ENCODE measurements at regions not wholly inside any gene's neighbourhood (a gene's known extent, or its start where the extent isn't known, plus 50 kb on each side); places are given as distances from the start of the nearest gene placed in this dataset.

DNA sequence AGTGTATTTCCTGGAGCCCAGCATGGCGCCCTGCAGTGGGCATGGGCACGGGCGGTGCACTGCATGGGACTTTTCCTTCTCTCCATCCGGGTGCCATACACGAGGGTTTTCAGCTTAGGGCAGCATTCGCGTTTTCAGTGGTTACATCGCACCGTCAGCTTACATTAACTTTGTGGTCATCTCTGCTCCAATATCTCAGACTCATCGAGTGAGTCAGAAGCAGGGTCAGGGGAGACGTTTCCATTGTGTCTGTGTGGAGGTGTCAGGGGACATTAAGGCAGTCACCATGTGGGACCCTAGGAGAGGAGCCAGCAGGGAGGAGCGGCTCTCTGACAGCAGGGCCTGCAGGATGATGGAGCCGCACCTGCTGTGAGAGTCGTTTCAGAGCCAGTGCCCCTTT is 541.0 kb downstream of the FGF9 start:
- no peak for DNase-seq (ENCODE audit: extremely low read depth, low read depth, low spot score)

DNA sequence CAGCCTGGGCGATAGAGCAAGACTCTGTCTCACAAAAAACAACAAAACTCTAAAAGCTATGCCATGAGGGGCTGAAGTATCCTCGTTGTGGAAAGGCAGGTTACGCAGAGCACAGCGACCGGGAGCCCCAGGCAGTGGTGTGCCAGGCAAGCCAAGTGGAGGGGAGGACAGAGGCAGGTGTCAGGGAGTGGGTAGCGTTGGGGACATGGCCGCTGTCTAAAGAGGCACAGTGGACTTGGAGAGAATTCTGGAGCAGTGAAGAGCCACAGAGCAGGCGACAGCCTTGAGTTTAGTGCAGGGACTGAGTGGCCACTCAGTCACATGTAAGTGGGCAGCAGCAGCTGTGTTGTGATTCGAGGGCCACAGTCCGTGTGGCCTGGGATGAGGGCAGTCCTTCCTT is 541.7 kb downstream of the FGF9 start:
- no peak for DNase-seq (ENCODE audit: extremely low read depth, low read depth, low spot score)

DNA sequence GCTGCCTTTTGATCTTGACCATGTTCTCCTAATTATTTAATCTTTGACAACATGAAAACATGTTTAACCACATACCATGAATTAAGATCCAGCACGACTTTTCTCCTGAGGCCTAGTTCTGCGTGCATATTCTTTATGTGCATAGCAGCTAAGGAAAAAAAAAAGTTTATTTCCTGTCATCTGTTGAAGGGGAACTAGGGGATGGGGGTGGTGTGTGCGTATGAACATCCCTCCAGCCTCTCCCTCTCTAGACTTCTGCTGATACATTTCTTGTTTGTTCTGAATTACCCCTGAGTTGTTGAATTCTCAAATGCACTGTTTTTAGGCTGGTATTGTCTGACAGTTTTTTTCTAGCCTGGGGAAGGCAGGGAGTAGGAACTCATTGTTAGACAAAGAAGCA is 543.3 kb downstream of the FGF9 start:
- no peak for DNase-seq (ENCODE audit: extremely low read depth, low read depth, low spot score)

DNA sequence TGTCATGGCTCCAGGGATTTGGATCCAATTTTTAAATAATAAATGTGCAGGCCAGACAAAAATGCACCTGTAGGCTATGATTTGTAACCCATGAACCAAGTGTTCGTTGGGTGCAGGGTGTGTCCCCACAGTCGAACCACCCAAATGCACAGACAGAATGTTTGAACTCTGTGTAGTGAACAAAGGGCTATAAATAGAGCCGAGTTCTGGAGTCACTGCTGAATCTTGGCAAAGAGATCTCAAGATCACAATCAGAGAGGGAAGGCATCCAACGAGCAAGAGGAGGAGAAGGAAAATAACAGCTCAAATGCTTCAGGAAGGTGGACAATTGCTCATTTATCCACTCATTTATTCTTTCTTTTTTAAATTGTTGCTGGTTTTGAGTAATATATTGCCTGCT is 547.9 kb downstream of the FGF9 start:
- no peak for DNase-seq (ENCODE audit: extremely low read depth, low read depth, low spot score)

DNA sequence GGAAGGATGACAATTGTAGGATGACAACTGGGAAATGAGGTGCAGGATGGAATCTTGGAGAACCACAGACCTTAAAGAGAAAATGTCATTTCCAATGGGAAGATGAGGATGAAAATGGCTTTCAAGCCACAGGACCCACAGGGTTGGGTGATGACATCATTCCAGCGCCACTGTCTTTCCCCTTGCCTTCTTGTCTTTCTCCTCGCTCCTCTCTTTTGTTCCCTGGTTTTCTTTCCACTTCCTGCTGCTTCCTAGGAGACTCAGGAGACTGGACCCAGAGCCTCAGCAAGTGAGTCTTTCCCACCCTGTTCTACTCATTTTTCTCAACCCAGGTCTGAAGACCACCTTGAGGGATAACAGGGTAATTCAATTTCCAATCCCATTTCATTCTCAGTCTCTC is 548.8 kb downstream of the FGF9 start:
- DNase-seq (ENCODE audit: extremely low read depth, low read depth, low spot score), result no peak

DNA sequence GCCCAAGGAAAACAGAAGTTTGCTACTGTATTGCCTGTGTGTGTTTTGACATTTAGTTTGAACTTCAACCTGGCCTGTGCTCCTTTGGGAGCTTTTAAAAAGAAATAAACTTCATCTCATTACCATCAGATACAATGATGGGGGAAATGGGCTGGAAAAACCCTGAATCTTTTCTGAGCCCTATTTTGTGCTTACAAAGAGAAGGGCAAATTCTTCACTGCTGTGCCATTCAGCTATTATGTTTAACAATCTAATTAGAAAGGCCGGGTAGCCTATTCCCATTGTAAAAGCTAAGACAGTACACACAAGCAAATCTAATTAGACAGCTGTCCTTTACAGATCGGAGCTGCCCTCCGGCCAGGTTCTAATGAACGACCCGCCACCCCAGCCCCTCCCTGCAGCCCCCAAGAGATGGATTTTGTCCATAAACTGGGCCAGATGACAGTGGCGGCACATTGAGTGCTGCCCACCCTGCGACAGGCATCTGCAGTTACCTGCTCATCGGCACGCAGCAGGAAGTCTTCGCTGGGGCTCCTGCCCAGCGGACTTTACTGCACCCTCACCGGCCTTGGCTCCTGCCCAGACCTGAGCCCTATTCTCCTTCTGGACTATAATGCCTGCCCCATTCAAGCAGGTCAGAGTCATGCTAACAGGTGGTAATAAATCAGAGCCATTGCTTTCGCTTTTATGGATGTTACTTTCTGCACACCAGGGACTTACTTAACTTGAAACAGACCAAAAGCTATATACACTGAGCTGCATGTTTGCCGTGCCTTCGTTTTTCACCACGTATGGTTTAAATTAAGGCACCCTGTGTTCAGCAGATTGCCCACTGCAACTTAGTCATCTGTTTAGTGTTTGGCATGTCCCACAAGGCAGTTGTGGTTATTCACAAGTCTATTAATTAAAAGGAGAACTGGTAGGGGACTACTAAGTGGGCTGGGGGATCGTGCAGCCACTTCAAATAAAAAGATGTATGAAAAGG is 549.6 kb downstream of the FGF9 start:
- no peak for DNase-seq (ENCODE audit: extremely low read depth, low read depth, low spot score)

DNA sequence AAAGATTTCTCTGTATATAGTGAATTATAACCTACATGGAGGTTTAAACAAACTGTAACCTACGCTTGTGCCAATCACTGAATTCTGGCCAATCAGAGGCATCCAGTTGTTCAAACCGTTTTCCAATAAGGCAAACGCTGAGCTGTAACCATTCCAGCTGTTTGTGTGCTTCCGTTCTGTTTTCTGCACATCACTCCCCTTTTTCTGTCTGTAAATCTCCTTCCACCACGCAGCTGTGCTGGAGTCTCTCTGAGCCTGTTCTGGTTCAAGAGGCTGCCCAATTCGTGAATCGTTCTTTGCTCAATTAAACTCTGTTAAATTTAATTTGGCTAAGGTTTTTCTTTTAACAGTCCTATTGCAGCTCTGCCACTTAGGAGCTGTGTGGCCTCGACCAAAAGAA is 552.5 kb downstream of the FGF9 start:
- no peak for DNase-seq (ENCODE audit: extremely low read depth, low read depth, low spot score)

DNA sequence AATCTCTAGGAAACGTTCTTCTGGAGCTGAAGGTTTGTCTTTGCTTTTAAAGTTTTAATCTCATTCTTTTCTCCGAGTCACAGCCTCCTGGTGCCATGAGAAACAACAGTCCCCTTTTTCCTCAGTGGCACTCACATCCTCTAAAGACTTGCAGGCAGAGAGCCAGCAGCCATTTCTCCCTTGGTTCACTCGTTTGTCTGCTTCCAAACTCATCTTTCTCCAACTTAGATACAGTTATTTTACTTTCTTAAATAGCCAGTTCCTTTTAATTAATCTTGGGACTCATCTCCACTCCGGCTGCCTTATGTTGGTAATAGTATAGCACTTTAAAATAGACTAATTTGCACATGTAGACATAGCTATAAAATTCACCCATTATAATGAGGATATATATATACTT is 555.2 kb downstream of the FGF9 start:
- DNase-seq (ENCODE audit: extremely low read depth, low read depth, low spot score), result no peak

DNA sequence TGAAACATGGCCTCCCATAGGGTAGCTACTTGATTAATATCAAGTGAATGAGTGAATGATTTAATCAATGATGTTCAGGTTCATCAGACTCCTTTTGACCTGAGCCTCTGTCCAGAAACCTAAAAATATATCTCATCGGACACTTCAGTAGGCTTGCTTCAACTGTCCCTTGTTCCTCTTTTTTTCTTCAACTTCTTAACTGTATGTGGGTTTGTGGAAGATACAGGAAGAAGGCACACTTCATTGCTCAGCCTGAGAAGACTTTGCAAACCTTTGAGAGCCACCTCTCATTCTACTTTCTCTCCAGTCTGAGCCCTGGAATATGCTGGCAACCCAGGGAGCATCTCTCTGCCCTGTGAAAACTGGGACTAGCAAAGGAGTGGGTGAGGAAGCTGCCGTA is 557.0 kb downstream of the FGF9 start:
- DNase-seq (ENCODE audit: extremely low read depth, low read depth, low spot score), result no peak

DNA sequence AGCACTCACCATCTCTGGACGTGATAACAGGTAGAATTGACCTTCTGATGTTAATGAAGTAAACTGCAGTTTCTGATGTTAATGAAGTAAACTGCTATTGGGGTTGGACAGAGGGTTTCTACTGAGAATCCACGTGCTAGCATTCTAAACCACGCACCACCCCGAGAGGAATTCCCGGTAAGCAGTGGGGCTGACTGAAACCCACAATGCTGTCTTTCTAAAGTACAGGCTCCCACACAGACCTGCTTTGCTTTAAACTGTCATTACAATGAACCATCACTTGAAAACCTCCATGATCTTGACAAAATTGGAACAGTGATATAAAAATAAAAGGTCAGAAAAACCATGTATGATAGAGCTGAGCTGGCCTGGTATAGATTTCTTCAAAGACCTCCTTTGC is 559.0 kb downstream of the FGF9 start:
- no peak for DNase-seq (ENCODE audit: extremely low read depth, low read depth, low spot score)

DNA sequence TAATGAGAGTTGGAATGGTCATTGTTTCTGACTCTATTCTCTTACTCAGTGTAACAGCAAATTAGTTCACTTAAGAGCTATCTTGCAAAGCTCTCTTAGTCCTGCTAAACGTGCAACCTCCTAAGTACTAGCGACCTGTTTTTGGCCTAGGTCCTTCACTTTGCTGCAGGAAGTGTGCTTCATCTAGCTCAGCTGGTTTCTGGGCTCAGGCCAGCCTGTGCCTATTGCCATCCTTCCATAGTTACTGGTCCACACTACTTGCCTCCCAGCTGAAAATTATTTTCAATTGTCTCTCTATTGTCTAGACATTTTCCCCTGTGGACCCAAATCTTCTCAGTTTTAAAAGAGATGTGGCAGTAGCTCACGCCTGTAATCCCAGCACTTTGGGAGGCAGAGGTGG is 561.3 kb downstream of the FGF9 start:
- DNase-seq (ENCODE audit: extremely low read depth, low read depth, low spot score), result no peak

DNA sequence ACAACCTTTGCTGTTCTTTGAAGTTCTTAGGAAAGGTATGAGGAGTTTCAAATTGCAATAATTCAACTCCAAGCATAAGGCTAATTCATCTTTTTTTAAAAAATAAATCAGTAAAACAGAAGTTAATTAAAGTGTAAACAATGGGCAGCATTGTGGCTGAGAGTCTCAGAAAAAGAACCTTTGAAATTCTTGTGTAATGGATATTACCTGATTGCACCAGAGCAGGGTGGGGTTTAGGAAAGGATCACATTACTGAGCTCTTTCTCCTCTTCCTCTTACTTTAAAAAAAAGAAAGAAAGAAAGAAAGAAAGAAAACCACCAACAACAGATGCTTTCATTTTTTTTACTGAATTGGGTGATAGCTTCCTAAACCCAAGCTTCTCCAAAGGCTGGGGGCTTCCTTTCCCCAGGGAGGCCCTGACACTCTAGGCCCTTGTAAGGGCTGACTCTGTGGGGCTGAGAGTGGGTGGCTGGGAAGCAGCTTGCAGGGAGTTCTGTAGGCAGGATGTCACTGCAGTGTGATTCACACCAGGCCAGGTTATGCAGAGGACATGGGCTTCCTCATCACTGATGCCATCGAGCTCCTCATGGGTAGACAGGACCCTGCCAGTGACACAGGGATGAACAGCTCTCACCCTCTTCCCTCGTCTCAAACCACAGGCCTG is 564.5 kb downstream of the FGF9 start:
- no peak for DNase-seq (ENCODE audit: extremely low read depth, low read depth, low spot score)

DNA sequence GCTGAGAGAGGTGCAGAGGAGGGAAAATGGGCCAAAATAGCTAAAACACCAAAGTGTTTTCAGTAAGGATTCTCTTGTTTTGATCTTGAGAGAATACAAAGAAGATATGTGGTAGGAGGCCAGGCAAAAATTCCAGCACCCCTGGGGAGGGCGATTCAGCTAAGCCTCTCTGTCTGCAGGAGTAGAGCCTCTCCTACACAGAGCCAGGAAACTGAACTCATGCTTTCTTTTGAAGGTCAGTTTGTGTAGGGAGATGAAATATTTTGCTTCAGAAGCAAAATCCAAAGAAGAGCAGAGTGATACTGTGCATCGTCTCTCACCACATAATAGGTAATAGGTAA is 565.0 kb downstream of the FGF9 start:
- DNase-seq (ENCODE audit: extremely low read depth, low read depth, low spot score), result no peak

DNA sequence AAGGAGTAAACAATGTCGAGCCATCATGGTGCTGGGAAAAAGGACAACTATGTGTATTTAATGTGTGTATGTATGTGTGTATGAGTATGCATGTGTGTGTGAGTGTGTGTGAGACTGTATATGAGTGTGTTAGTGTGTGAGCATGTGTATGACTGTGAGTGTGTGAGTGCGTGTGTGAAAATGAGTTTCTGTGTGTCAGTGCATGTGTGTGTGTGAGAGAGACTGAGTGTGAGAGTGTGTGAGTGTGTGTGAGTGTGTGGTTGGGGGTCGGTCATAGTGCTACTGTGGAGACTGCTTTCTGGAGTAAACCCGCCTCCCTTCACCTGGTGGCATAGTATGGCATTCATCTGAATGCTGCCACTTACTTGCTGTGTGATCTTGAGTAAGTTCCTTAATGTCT is 567.4 kb downstream of the FGF9 start:
- DNase-seq (ENCODE audit: extremely low read depth, low read depth, low spot score), result no peak

DNA sequence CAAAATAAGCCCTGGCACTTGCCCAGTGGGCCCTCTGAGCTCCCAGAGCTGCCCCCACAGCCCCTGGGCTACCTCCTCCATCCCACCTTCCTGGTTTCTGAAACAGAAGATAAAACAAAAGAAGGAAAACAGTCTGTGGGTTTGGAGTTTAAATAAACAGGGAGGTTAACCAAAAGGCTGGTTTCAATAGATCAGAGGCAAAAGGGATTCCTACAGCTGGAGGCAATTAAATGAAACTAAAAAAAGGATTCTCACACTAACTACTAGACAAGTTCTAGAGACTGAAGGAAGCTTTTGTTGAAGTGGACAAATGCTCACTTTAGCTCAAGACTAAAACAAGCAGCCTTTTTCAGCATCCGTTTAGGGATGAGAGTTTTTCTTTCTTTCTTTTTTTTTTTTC is 569.8 kb downstream of the FGF9 start:
- no peak for DNase-seq (ENCODE audit: extremely low read depth, low read depth, low spot score)

DNA sequence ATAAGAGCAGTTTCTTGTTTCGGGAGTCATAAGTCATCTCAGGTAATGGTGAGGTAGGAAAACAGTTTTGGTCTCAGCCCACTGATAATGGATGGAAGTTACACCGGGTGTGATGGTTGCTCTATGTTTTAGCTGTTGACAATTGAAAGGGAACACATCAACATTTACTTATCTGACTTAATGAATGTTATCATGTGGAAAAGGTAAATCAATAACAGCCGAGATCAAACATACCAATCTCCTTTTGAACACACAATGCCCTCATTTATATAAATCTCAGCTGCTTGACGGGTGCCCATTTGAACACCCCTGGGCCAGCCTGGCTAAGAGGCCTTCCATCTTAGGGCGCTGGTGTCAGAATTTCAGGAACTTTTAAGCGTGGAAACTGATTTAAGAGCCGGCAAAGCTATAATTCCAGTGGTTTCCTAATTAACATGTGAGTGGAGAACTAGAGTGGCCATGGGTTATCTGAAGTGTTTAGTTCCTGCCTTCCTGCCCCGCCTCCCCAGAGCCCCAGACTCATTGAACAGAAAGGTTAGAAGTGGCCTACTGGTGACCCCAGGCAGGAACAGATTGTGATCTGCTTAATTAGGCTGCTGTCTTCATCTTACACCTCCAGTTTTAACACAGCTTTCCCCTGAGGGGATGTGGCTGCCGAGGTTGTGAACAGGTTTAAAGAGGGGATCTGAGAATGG is 572.7 kb downstream of the FGF9 start:
- DNase-seq (ENCODE audit: extremely low read depth, low read depth, low spot score), result no peak

DNA sequence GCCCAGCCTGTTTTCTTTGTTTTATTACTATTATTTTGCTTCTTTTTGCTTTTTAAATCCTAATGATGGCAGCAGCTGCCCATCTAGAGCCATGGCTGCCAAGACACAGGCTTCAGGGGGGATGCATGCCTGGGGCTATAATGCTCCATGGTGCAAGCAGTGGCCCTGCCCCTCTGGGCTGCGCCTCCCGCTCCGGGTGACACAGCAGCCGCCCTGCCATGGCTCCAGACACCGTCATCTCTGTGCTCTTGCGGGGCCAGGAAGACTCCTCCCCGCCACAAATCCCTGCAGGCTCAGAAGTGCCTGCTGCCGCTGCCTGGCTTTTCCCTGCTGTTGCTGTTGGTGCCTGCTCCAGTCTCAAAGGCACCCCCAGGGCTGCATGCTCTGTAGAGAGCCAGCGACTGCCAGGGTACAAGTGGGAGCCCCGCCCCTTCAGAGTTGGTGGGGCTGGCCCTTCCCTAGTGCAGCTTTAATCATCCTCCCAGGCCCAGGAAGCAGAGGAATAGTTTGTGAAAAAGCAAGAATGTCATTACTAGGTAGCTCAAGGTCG is 581.5 kb downstream of the FGF9 start:
- DNase-seq (ENCODE audit: extremely low read depth, low read depth, low spot score), result no peak

DNA sequence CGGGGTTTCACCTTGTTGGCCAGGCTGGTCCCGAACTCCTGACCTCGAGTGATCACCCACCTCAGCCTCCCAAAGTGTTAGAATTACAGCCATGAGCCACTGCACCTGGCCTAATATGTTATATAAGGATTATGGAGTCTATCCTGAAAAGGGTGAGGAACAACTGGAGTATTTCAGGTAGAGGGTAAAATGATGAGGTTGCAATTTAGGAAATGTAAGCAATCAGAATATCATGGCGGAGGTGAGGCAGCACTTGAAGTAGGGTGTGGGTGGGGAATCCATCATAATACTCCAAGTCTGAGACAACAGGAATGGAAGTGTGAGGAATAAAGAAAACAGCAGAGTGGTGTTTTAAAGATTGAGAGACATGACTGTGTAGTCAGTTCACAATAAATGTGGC is 582.2 kb downstream of the FGF9 start:
- no peak for DNase-seq (ENCODE audit: extremely low read depth, low read depth, low spot score)

DNA sequence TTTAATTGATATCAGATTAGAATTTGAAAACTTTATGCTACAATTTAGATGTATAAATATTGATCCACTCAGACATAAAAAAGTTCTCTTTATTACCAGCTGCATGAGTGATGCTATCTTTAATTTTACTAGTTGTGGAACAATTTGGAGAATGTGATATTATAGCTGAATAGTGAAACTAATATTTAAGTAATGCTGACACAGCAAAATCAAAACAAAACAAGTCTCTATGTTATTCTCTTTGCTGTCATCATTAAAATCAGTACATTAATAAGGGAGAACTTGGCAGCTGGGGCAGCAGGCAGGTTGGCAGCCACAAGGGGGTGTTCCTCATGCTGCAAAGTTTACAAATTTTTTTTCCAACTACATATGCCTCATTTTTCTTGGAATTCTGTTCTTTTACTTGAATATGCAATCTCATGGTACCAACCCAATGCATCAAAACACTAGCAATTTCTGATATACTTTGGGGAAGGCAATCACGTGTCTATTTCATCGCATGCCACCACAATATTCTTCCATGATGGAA is 585.3 kb downstream of the FGF9 start:
- no peak for DNase-seq (ENCODE audit: extremely low read depth, low read depth, low spot score)

DNA sequence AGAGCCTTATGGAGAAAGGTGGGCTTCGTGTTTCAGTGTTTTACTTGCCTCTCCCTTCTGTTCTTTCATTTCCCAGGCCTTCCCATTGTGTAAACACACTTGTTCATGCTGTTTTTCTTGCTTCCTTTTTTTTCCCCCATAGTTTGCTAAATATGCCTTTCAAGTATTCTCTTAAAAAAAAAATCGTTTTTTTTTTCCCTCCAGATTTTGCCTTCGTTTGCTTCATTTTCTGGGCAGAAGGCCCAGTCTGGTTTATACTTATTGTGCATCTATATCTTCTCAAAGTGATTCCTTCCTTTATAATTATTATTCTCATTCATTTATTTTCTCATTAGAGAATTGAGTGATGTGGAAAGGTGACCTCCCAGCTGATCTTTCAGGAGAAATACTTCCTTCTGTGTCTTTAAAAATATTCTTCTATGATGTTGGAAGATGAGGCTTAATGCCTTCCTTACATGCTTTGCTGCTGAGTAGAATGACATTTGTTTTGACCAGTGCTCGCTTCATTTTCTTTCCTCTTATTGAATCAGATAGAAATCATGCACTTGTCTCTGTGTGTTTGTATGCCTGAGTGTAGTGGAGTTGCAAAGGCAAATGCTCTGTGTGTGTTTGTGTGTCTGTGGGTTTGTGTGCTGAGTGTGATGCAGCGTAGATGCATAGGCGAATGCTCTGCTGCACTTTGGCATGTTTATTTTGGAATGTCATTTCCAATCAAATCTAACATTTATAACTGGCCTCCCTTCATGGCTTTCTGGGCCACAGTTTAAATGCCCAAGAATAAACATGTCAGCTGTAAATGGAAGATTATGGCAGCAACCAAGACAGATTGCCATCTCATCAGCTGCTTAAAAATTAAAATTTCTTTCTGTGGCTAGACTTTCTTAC is 591.4 kb downstream of the FGF9 start:
- no peak for DNase-seq (ENCODE audit: extremely low read depth, low read depth, low spot score)

Data from glomerular endothelial cell (primary cell).